H9 (cell line): ENCODE measurements at regions not wholly inside any gene's neighbourhood (a gene's known extent, or its start where the extent isn't known, plus 50 kb on each side); places are given as distances from the start of the nearest gene placed in this dataset.

Source experiments
- DNase-seq: peaks from one replicate; pipeline ENCODE4 v3.0.0-alpha.2; 2017
- H2AFZ ChIP-seq: one replicate; pipeline ENCODE4 v1.6.1; 2013; ENCODE audit warnings: mild to moderate bottlenecking, low read length, control low read depth, moderate library complexity
- H2AK5ac ChIP-seq: 2 replicates; pipeline ENCODE4 v1.6.1; 2013; ENCODE audit warnings: low read length, control low read depth, mixed read lengths; ENCODE audit not compliant: insufficient read length
- H2BK120ac ChIP-seq: one replicate; pipeline ENCODE4 v1.6.1; 2013; ENCODE audit warnings: low read depth, mild to moderate bottlenecking, low read length, control low read depth, inconsistent platforms; ENCODE audit not compliant: poor library complexity, severe bottlenecking
- H2BK12ac ChIP-seq: 2 replicates; pipeline ENCODE4 v1.6.1; 2013; ENCODE audit warnings: low read length, control low read depth, mixed read lengths, low read depth; ENCODE audit not compliant: insufficient read length
- H2BK15ac ChIP-seq: 2 replicates; pipeline ENCODE4 v1.6.1; 2013; ENCODE audit warnings: low read depth, low read length, control low read depth
- H2BK20ac ChIP-seq: one replicate; pipeline ENCODE4 v1.6.1; 2013; ENCODE audit warnings: low read depth, mild to moderate bottlenecking, low read length, control low read depth, inconsistent platforms; ENCODE audit not compliant: poor library complexity, severe bottlenecking
- H2BK5ac ChIP-seq: 2 replicates; pipeline ENCODE4 v1.6.1; 2013; ENCODE audit warnings: low read length, control low read depth, mixed read lengths; ENCODE audit not compliant: insufficient read length
- H3K14ac ChIP-seq: 2 replicates; pipeline ENCODE4 v1.6.1; 2013; ENCODE audit warnings: low read length, control low read depth; ENCODE audit not compliant: insufficient read depth
- H3K18ac ChIP-seq: 2 replicates; pipeline ENCODE4 v1.6.1; 2013; ENCODE audit warnings: low read depth, mild to moderate bottlenecking, mixed read lengths, low read length, control low read depth; ENCODE audit not compliant: insufficient read length
- H3K23ac ChIP-seq: 2 replicates; pipeline ENCODE4 v1.6.1; 2013; ENCODE audit warnings: low read length, control low read depth, mixed read lengths, low read depth; ENCODE audit not compliant: insufficient read length
- H3K23me2 ChIP-seq: 2 replicates; pipeline ENCODE4 v1.6.1; 2013; ENCODE audit warnings: low read depth, mild to moderate bottlenecking, mixed read lengths, low read length, control low read depth; ENCODE audit not compliant: insufficient read length, poor library complexity, severe bottlenecking
- H3K27ac ChIP-seq: 2 replicates; pipeline ENCODE4 v1.5.1; 2013; ENCODE audit warnings: low read length, control low read depth, mixed read lengths, low read depth; ENCODE audit not compliant: insufficient read length
- H3K27me3 ChIP-seq: 2 replicates; pipeline ENCODE4 v1.6.1; 2013; ENCODE audit warnings: low read length, control low read depth, inconsistent platforms; ENCODE audit not compliant: insufficient read depth
- H3K4ac ChIP-seq: 2 replicates; pipeline ENCODE4 v1.6.1; 2013; ENCODE audit warnings: low read depth, mild to moderate bottlenecking, control low read depth, inconsistent platforms, low read length, moderate library complexity
- H3K4me1 ChIP-seq: 2 replicates; pipeline ENCODE4 v1.6.1; 2013; ENCODE audit warnings: low read length, control low read depth, inconsistent platforms; ENCODE audit not compliant: insufficient read depth
- H3K4me2 ChIP-seq: 2 replicates; pipeline ENCODE4 v1.6.1; 2013; ENCODE audit warnings: low read length, control low read depth, mixed read lengths; ENCODE audit not compliant: insufficient read length, insufficient read depth
- H3K56ac ChIP-seq: 2 replicates; pipeline ENCODE4 v1.6.1; 2013; ENCODE audit warnings: low read depth, mild to moderate bottlenecking, mixed read lengths, low read length, control low read depth; ENCODE audit not compliant: insufficient read length
- H3K79me1 ChIP-seq: 2 replicates; pipeline ENCODE4 v1.6.1; 2013; ENCODE audit warnings: low read depth, mild to moderate bottlenecking, moderate library complexity, low read length, control low read depth, inconsistent platforms; ENCODE audit not compliant: insufficient read depth, poor library complexity, severe bottlenecking
- H3K79me2 ChIP-seq: 2 replicates; pipeline ENCODE4 v1.6.1; 2013; ENCODE audit warnings: low read length, control low read depth, inconsistent platforms; ENCODE audit not compliant: insufficient read depth
- H3K9ac ChIP-seq: 2 replicates; pipeline ENCODE4 v1.6.1; 2013; ENCODE audit warnings: low read length, control low read depth, mixed read lengths; ENCODE audit not compliant: insufficient read length; ENCODE audit errors: extremely low read depth
- H3K9me3 ChIP-seq: one replicate; pipeline ENCODE4 v1.6.1; 2013; ENCODE audit warnings: low read depth, low read length, inconsistent platforms; ENCODE audit not compliant: control insufficient read depth
- H3T11ph ChIP-seq: one replicate; pipeline ENCODE4 v1.6.1; 2013; ENCODE audit warnings: mild to moderate bottlenecking, low read length, control low read depth, inconsistent platforms
- H4K20me1 ChIP-seq: one replicate; pipeline ENCODE4 v1.6.1; 2013; ENCODE audit not compliant: control insufficient read depth, insufficient read length, insufficient read depth
- H4K5ac ChIP-seq: 2 replicates; pipeline ENCODE4 v1.6.1; 2013; ENCODE audit warnings: low read depth, mild to moderate bottlenecking, mixed read lengths, low read length, control low read depth; ENCODE audit not compliant: insufficient read length
- H4K8ac ChIP-seq: replicated peaks from 2 replicates; pipeline ENCODE4 v1.6.1; 2013; ENCODE audit warnings: low read length, control low read depth, mixed read lengths, low read depth; ENCODE audit not compliant: insufficient read length
- H4K91ac ChIP-seq: 2 replicates; pipeline ENCODE4 v1.6.1; 2013; ENCODE audit warnings: low read depth, mild to moderate bottlenecking, moderate library complexity, mixed read lengths, low read length, control low read depth; ENCODE audit not compliant: insufficient read length
- H3K27ac Mint-ChIP-seq, 3 experiments: 2 replicates in 2 of 3; 3 replicates in 1 of 3; pipeline ENCODE4 v1.8.0; 2020 to 2021; ENCODE audit warnings: mixed read lengths in 3 of 3, mild to moderate bottlenecking in 1 of 3, moderate library complexity in 1 of 3
- H3K27me3 Mint-ChIP-seq: 2 replicates; pipeline ENCODE4 v1.8.0; 2021; ENCODE audit warnings: low read depth, mild to moderate bottlenecking, moderate library complexity, mixed read lengths
- H3K36me3 Mint-ChIP-seq, 3 experiments: 2 replicates in 2 of 3; 3 replicates in 1 of 3; pipeline ENCODE4 v1.8.0; 2020 to 2021; ENCODE audit warnings: low read depth in 3 of 3, mixed read lengths in 3 of 3; ENCODE audit not compliant: insufficient read depth in 1 of 3
- H3K4me1 Mint-ChIP-seq, 2 experiments: 2 replicates each; pipeline ENCODE4 v1.8.0; 2020; ENCODE audit warnings: mixed read lengths in 2 of 2
- H3K4me3 Mint-ChIP-seq, 2 experiments: 2 replicates in 1 of 2; 3 replicates in 1 of 2; pipeline ENCODE4 v1.8.0; 2020 to 2021; ENCODE audit warnings: mild to moderate bottlenecking in 2 of 2, mixed read lengths in 2 of 2, moderate library complexity in 1 of 2
- H3K9me3 Mint-ChIP-seq, 2 experiments: 2 replicates in 1 of 2; 3 replicates in 1 of 2; pipeline ENCODE4 v1.8.0; 2020; ENCODE audit warnings: mild to moderate bottlenecking in 2 of 2, mixed read lengths in 2 of 2, moderate library complexity in 1 of 2
- WGBS: extraction: QIAGEN DNeasy Blood & Tissue Kit; methylation state at CpG from one replicate; pipeline ENCODE4 v1.1.7; 2013; ENCODE audit warnings: missing lambda C conversion rate, low lambda C conversion rate, mixed read lengths; ENCODE audit not compliant: insufficient read length; ENCODE audit errors: extremely low coverage; 5-methylcytosine and 5-hydroxymethylcytosine counted together
- TF ChIP-seq, protein P1 (sequence below): fragments of 200-600 bp; sonication (generic); conservative IDR thresholded peaks from 3 replicates; pipeline ENCODE4 v1.8.0; 2021; ENCODE audit warnings: antibody characterized with exemption, mild to moderate bottlenecking

DNA sequence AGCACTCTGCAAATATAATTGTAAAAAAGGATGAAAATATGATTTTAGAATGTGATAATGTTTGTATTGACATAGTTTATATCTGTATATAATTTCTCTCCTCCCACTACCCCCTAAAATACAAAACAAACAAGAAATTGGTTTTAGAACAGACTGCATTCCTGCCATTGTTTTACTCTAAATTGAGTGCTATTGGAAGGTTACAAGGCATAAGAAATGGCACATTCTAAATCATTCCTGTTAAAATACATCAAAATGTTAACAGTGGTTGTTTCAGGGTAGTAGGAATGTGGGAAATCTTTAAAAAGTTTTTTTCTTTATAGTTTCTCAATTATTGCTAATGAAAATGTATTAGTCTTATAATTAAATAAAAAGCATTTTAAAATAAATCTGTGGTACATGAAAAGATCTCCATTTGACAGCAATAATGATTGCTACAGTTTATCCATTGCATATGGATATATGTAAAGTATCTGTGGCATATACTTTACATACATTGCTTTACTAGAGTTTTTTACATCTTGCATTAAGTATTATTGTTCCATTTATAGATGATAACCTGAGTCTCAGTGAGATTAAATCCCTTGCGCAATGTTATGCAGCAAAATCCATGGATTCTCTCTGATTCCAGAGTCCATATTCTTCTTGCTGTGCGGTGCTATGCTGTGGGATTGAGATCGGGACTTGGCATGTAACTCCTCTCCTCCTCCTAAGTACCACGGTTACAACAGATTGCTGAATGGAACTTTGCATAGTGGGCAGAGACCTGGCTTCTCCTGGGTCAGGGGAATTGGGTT is 319.8 kb downstream of the LMO4 start:
- peaks cover 19% of the 10 kb centered on the region in 2 experiments for H3K4me1 Mint-ChIP-seq

More for the DNA sequence above, 319.8 kb downstream of the LMO4 start:
- Histone ChIP-seq H2BK5ac (no peak overlapping the region), H3K23ac (no peak overlapping the region), H3T11ph (no peak overlapping the region), H2BK12ac (no peak overlapping the region), H4K20me1 (no peaks in the 10 kb centered on the region), H2BK15ac (no peak overlapping the region), H3K9me3 (no peaks in the 10 kb centered on the region), H2AFZ (no peak overlapping the region), H4K5ac (no peak overlapping the region), H4K8ac (no peak overlapping the region), H3K23me2 (no peaks in the 10 kb centered on the region), H3K27ac (no peak overlapping the region), H3K56ac (no peak overlapping the region), H2AK5ac (no peak overlapping the region), H3K9ac (no peak overlapping the region), H2BK120ac (no peak overlapping the region), H2BK20ac (no peak overlapping the region), H3K14ac (no peak overlapping the region), H3K27me3 (no peaks in the 10 kb centered on the region), H3K4me2 (no peak overlapping the region), H3K4ac (no peak overlapping the region), H3K18ac (no peak overlapping the region), H3K79me1 (no peaks in the 10 kb centered on the region), H4K91ac (no peak overlapping the region), H3K79me2 (no peaks in the 10 kb centered on the region), H3K4me1 (no peaks in the 10 kb centered on the region)
- WGBS = no CpG with 5 or more reads among the region's 4 CpGs
- Mint-ChIP-seq H3K27me3 (no peaks in the 10 kb centered on the region), H3K4me3 (no peak overlapping the region), H3K9me3 (no peaks in the 10 kb centered on the region; a peak in 1 of 5 replicates), H3K27ac (no peak overlapping the region), H3K36me3 (no peaks in the 10 kb centered on the region)
- DNase-seq = no peak
- TF ChIP-seq, protein P1, sequence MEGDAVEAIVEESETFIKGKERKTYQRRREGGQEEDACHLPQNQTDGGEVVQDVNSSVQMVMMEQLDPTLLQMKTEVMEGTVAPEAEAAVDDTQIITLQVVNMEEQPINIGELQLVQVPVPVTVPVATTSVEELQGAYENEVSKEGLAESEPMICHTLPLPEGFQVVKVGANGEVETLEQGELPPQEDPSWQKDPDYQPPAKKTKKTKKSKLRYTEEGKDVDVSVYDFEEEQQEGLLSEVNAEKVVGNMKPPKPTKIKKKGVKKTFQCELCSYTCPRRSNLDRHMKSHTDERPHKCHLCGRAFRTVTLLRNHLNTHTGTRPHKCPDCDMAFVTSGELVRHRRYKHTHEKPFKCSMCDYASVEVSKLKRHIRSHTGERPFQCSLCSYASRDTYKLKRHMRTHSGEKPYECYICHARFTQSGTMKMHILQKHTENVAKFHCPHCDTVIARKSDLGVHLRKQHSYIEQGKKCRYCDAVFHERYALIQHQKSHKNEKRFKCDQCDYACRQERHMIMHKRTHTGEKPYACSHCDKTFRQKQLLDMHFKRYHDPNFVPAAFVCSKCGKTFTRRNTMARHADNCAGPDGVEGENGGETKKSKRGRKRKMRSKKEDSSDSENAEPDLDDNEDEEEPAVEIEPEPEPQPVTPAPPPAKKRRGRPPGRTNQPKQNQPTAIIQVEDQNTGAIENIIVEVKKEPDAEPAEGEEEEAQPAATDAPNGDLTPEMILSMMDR = no peak
